HG03439 (cell line): ENCODE measurements at regions not wholly inside any gene's neighbourhood (a gene's known extent, or its start where the extent isn't known, plus 50 kb on each side); places are given as distances from the start of the nearest gene placed in this dataset.

ENCODE experiments used
- ATAC-seq: cut with Tn5 transposase; IDR thresholded peaks from one replicate; pipeline ENCODE4 v1.9.1; 2021; ENCODE audit warnings: mild to moderate bottlenecking, moderate library complexity; ENCODE audit not compliant: unreplicated experiment

GRCh38 chr20:23282111-23282510, 68.5 kb upstream of the NXT1 start:
- no peak for ATAC-seq

- ATAC-seq, result no peak
Measured at GRCh38 chr20:23279836-23280235, 70.8 kb upstream of the NXT1 start.

GRCh38 chr20:23278172-23278571, 72.4 kb upstream of the NXT1 start:
- no peak for ATAC-seq

- no peak for ATAC-seq
Measured at GRCh38 chr20:23277316-23277715, 73.3 kb upstream of the NXT1 start.

- ATAC-seq, result no peak
Measured at GRCh38 chr20:23273776-23274175, 76.8 kb upstream of the NXT1 start.

- ATAC-seq, result no peak
Measured at GRCh38 chr20:23272176-23273029, 78.2 kb upstream of the NXT1 start.

- ATAC-seq, result no peak
Measured at GRCh38 chr20:23270382-23270911, 80.1 kb upstream of the NXT1 start.

- no peak for ATAC-seq
Measured at GRCh38 chr20:23269954-23270353, 80.6 kb upstream of the NXT1 start.

- no peak for ATAC-seq
Measured at GRCh38 chr20:23268792-23269354, 81.7 kb upstream of the NXT1 start.

- ATAC-seq, result no peak
Measured at GRCh38 chr20:23267909-23268308, 82.7 kb upstream of the NXT1 start.

GRCh38 chr20:23266530-23267398, 83.8 kb upstream of the NXT1 start:
- no peak for ATAC-seq

GRCh38 chr20:23265226-23265625, 85.4 kb upstream of the NXT1 start:
- no peak for ATAC-seq

GRCh38 chr20:23264545-23264944, 86.0 kb upstream of the NXT1 start:
- no peak for ATAC-seq

GRCh38 chr20:23260181-23260840, 90.3 kb upstream of the NXT1 start:
- no peak for ATAC-seq

GRCh38 chr20:23258747-23259121, 91.9 kb upstream of the NXT1 start:
- no peak for ATAC-seq

GRCh38 chr20:23257848-23258746, 92.5 kb upstream of the NXT1 start:
- ATAC-seq, result no peak

GRCh38 chr20:23257106-23257761, 93.4 kb upstream of the NXT1 start:
- ATAC-seq, result no peak

- ATAC-seq, result no peak
Measured at GRCh38 chr20:23255716-23256385, 94.7 kb upstream of the NXT1 start.

- no peak for ATAC-seq
Measured at GRCh38 chr20:23255106-23255505, 95.5 kb upstream of the NXT1 start.
